ENCODE measurements at regions not wholly inside any gene's neighbourhood (a gene's known extent, or its start where the extent isn't known, plus 50 kb on each side); places are given as distances from the start of the nearest gene placed in this dataset.

DNA sequence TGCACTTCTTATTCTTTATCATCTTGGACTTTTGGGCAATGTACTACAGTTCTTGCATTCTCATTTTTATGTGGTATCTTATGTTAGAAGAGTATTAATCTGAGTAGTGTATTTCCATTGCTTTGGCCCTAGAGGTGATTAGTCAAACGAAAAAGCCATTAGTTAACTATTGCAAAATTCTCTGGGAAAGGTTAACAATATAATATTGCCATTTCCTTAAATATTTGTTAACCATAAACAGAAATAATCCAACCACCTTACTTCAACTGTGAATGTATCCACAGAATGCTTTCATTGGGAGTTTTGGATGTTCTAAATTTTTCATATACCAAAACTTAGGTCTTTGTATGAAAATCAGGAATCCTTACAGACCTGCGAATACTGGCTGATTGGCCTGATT, 294.6 kb upstream of the UGT8 start:
- Histone ChIP-seq H3K23ac (ENCODE audit: insufficient read length) (no peak overlapping the region), H3K4ac (replicated peaks; ENCODE audit: insufficient read length, low read depth, low read length) (no peak overlapping the region), H3K14ac (ENCODE audit: insufficient read length) (no peak overlapping the region), H3K23me2 (ENCODE audit: low read depth, low read length) (no peaks in the 10 kb centered on the region), H2AK5ac (ENCODE audit: low read depth, low read length) (no peak overlapping the region), H4K8ac (ENCODE audit: extremely low read depth, insufficient read depth, low read length) (no peak overlapping the region), H3K79me1 (ENCODE audit: low read depth, low read length) (no peaks in the 10 kb centered on the region), H2BK20ac (ENCODE audit: low read length) (no peak overlapping the region), H3K9ac (replicated peaks in 1 of 4; ENCODE audit: extremely low read depth in 1 of 4, low read depth in 3 of 4, low read length in 3 of 4) (no peak overlapping the region), H3K4me1 (replicated peaks in 1 of 4; ENCODE audit: control insufficient read depth in 3 of 4, insufficient read depth in 4 of 4, low read length in 3 of 4) (no peaks in the 10 kb centered on the region), H2BK5ac (ENCODE audit: low read depth, low read length) (no peak overlapping the region), H3K4me2 (ENCODE audit: insufficient read depth in 1 of 2, low read depth in 2 of 2, low read length in 2 of 2) (no peak overlapping the region), H3K79me2 (ENCODE audit: control insufficient read depth in 1 of 2, insufficient read depth in 2 of 2, low read length in 2 of 2) (no peaks in the 10 kb centered on the region), H4K5ac (ENCODE audit: insufficient read length, low read depth, low read length) (no peak overlapping the region), H3K9me3 (ENCODE audit: insufficient read depth in 2 of 2, low read depth in 1 of 2, low read length in 1 of 2) (no peaks in the 10 kb centered on the region), H3K27ac (ENCODE audit: low read depth, low read length) (no peak overlapping the region), H2BK120ac (replicated peaks; ENCODE audit: low read depth, low read length) (no peak overlapping the region), H3K36me3 (ENCODE audit: control insufficient read depth in 2 of 4, insufficient read depth in 4 of 4, low read length in 3 of 4) (no peaks in the 10 kb centered on the region), H3K27me3 (replicated peaks in 1 of 4; ENCODE audit: control insufficient read depth in 3 of 4, extremely low read depth in 1 of 4, insufficient read depth in 3 of 4, low read length in 3 of 4) (no peaks in the 10 kb centered on the region), H3K56ac (replicated peaks; ENCODE audit: insufficient read length, low read depth, low read length) (no peak overlapping the region), H2BK15ac (ENCODE audit: low read length) (no peak overlapping the region), H4K91ac (replicated peaks; ENCODE audit: insufficient read length, low read length) (no peak overlapping the region), H2BK12ac (ENCODE audit: low read depth, low read length) (no peak overlapping the region), H2AFZ (ENCODE audit: low read length) (no peak overlapping the region), H4K20me1 (replicated peaks in 1 of 2; ENCODE audit: control insufficient read depth in 1 of 2, insufficient read depth in 2 of 2, low read length in 2 of 2) (no peaks in the 10 kb centered on the region), H3K18ac (ENCODE audit: extremely low read depth, low read length) (no peak overlapping the region), H3K4me3 (ENCODE audit: extremely low read depth in 1 of 4, insufficient read depth in 2 of 4, low read depth in 3 of 4, low read length in 4 of 4) (no peak overlapping the region)
- TF ChIP-seq CREB1 (IDR thresholded peaks at IDR 0.05) (no peak), CBX5 (IDR thresholded peaks at IDR 0.05; ENCODE audit: low read depth, low read length) (no peak), EGR1 (IDR thresholded peaks at IDR 0.05; ENCODE audit: borderline replicate concordance, low read depth, low read length) (no peak), JUND (IDR thresholded peaks at IDR 0.05; ENCODE audit: low read length) (no peak), TCF12 (IDR thresholded peaks at IDR 0.05; ENCODE audit: low read depth, low read length) (no peak), MAX (IDR thresholded peaks at IDR 0.05) (no peak), KDM4A (IDR thresholded peaks at IDR 0.05; ENCODE audit: low read depth, low read length, severe bottlenecking) (no peak), SP1 (IDR thresholded peaks at IDR 0.05; ENCODE audit: low read depth, low read length) (no peak), POU5F1 (IDR thresholded peaks at IDR 0.05; ENCODE audit: low read depth, low read length) (no peak), SIX5 (IDR thresholded peaks at IDR 0.05; ENCODE audit: low read depth, low read length) (no peak), CHD2 (IDR thresholded peaks at IDR 0.05; ENCODE audit: low read length) (no peak)
- WGBS, 2 experiments (ENCODE audit: extremely low coverage in 1 of 2, insufficient coverage in 1 of 2, insufficient read length in 1 of 2, insufficient replicate concordance in 2 of 2, low coverage in 1 of 2, low lambda C conversion rate in 2 of 2, missing lambda C conversion rate in 1 of 2), result 97% methylated on average over 2 of the region's 2 CpGs; no CpG with 5 or more reads in 1 of the 2 experiments
- ChIA-PET POLR2A (ENCODE audit: partially characterized antibody) (no interaction called here), CTCF (ENCODE audit: partially characterized antibody) (no interaction called here)
- FAIRE-seq (no peak), DNase-seq (ENCODE audit: low read depth in 1 of 2, low spot score in 2 of 2) (no peak)

Measured in H1 (cell line).